Endodermal cell (in vitro differentiated cells): ENCODE measurements at regions not wholly inside any gene's neighbourhood (a gene's known extent, or its start where the extent isn't known, plus 50 kb on each side); places are given as distances from the start of the nearest gene placed in this dataset.

Experiments used
- DNase-seq: peaks from one replicate; pipeline ENCODE4 v3.0.0-alpha.2; 2017
- H3K27ac ChIP-seq: 2 replicates; pipeline ENCODE4 v1.5.1; 2013; ENCODE audit warnings: mild to moderate bottlenecking, low read depth, low read length, moderate library complexity
- H3K27me3 ChIP-seq: 2 replicates; pipeline ENCODE4 v1.6.1; 2013; ENCODE audit warnings: mild to moderate bottlenecking, low read length, moderate library complexity; ENCODE audit not compliant: insufficient read depth, control insufficient read depth, poor library complexity, severe bottlenecking
- H3K36me3 ChIP-seq: 2 replicates; pipeline ENCODE4 v1.7.0; 2013; ENCODE audit warnings: mild to moderate bottlenecking, low read length, moderate library complexity; ENCODE audit not compliant: control insufficient read depth, insufficient read depth
- H3K4me1 ChIP-seq: one replicate; pipeline ENCODE4 v1.7.0; 2013; ENCODE audit warnings: low read length; ENCODE audit not compliant: control insufficient read depth, insufficient read depth
- H3K4me3 ChIP-seq: 2 replicates; pipeline ENCODE4 v1.5.1; 2013; ENCODE audit warnings: mild to moderate bottlenecking, low read length, moderate library complexity
- H3K9ac ChIP-seq: 2 replicates; pipeline ENCODE4 v1.6.1; 2013; ENCODE audit warnings: mild to moderate bottlenecking, low read length, moderate library complexity; ENCODE audit not compliant: poor library complexity, severe bottlenecking; ENCODE audit errors: extremely low read depth
- H3K9me3 ChIP-seq: 2 replicates; pipeline ENCODE4 v1.6.1; 2013; ENCODE audit warnings: mild to moderate bottlenecking, low read length, moderate library complexity; ENCODE audit not compliant: control insufficient read depth
- H3K27ac Mint-ChIP-seq: 2 replicates; pipeline ENCODE4 v1.8.0; 2020; ENCODE audit warnings: mixed read lengths
- H3K27me3 Mint-ChIP-seq: 2 replicates; pipeline ENCODE4 v1.8.0; 2021; ENCODE audit warnings: mild to moderate bottlenecking, mixed read lengths; ENCODE audit not compliant: insufficient read depth
- H3K36me3 Mint-ChIP-seq: 2 replicates; pipeline ENCODE4 v1.8.0; 2020; ENCODE audit warnings: low read depth, mixed read lengths
- H3K4me1 Mint-ChIP-seq: 2 replicates; pipeline ENCODE4 v1.8.0; 2020; ENCODE audit warnings: mixed read lengths
- H3K4me3 Mint-ChIP-seq: 2 replicates; pipeline ENCODE4 v1.8.0; 2020; ENCODE audit warnings: mild to moderate bottlenecking, moderate library complexity, mixed read lengths
- H3K9me3 Mint-ChIP-seq: 2 replicates; pipeline ENCODE4 v1.8.0; 2020; ENCODE audit warnings: mild to moderate bottlenecking, mixed read lengths
- WGBS, 2 experiments: methylation state at CpG; one replicate each; pipeline versions ENCODE4 v1.1.5 to v1.1.7; 2013; ENCODE audit warnings: missing lambda C conversion rate in 2 of 2, mixed read lengths in 1 of 2; ENCODE audit not compliant: insufficient coverage in 1 of 2, insufficient read length in 1 of 2; 5-methylcytosine and 5-hydroxymethylcytosine counted together
- TF ChIP-seq, protein P1 (sequence below): fragments of 200-600 bp; sonication (generic); conservative IDR thresholded peaks from 2 replicates; pipeline ENCODE4 v1.5.0; 2021; ENCODE audit warnings: antibody characterized with exemption, mild to moderate bottlenecking

DNA sequence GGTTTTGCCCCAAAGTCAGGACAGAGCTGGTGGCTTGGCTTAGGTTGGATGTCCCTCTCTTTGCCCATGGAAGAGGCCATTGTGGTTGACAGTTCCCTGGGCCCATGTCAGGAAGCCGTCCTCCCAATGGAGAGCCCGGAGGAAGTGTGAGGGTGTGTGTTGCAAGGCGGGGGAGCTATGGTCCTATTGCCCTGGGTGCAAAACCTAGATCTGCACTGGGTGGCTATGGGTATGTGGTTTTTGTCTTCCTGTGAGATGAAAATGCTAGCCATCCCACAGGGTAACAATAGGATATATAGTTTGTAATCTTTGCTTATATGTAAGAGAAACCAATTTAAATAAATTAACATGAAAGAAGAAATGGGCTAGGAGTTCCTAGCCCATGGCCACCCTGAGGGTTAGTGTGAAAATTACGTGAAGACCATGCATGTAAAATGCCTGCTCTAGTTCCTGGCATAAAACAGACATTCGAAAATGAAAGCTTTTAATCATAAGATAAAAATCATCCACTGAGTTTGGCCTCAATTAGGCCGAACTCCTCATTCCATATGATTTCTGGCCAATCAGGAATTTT, 189.2 kb downstream of the PLPP4 start:
- Histone ChIP-seq H3K36me3 (no peaks in the 10 kb centered on the region), H3K27ac (no peak overlapping the region), H3K9ac (no peak overlapping the region), H3K27me3 (no peaks in the 10 kb centered on the region), H3K4me1 (peaks cover 8% of the 10 kb centered on the region), H3K4me3 (no peak overlapping the region), H3K9me3 (no peaks in the 10 kb centered on the region)
- Mint-ChIP-seq H3K9me3 (no peaks in the 10 kb centered on the region), H3K36me3 (no peaks in the 10 kb centered on the region), H3K27me3 (peaks cover 28% of the 10 kb centered on the region), H3K4me1 (peaks cover 61% of the 10 kb centered on the region), H3K27ac (no peak overlapping the region), H3K4me3 (no peak overlapping the region)
- 92 to 96% methylated on average over 3 to 6 of the region's 6 CpGs for WGBS, 2 experiments
- TF ChIP-seq, protein P1, sequence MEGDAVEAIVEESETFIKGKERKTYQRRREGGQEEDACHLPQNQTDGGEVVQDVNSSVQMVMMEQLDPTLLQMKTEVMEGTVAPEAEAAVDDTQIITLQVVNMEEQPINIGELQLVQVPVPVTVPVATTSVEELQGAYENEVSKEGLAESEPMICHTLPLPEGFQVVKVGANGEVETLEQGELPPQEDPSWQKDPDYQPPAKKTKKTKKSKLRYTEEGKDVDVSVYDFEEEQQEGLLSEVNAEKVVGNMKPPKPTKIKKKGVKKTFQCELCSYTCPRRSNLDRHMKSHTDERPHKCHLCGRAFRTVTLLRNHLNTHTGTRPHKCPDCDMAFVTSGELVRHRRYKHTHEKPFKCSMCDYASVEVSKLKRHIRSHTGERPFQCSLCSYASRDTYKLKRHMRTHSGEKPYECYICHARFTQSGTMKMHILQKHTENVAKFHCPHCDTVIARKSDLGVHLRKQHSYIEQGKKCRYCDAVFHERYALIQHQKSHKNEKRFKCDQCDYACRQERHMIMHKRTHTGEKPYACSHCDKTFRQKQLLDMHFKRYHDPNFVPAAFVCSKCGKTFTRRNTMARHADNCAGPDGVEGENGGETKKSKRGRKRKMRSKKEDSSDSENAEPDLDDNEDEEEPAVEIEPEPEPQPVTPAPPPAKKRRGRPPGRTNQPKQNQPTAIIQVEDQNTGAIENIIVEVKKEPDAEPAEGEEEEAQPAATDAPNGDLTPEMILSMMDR = no peak
- DNase-seq = no peak

DNA sequence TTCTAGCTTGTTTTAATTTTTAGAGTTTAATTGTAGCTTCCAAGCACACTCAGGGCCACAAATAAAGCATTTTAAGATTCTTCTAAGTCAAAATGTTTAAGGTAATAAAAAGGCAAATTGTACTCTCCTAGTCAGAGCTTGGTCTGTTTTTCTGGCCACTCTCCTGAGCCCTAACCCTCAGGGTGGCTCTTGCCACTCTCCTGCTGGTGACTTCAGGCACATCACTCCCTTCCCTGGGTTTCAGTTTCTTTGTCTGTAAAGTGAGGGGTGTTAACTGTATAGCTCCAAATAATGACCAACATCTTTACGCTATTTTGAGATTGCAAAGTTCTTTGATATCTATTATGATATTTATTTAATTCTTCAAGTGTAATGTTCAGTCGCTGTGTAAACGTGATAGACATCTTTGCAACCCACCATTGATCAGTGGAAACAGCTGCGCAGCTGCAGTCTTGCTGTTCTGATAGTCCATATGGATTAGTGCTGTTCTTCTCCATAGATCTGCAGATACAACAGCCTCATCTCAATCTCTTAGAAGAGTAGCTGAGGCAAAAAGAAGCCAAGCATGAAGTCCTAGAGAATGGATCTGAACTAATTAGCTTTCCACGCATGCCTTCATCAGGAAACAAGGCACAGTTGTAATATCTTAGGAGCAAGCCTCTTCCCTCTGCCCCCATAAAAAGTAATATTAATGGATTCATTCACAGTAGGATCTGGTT, 189.9 kb downstream of the PLPP4 start:
- Histone ChIP-seq H3K27me3 (no peaks in the 10 kb centered on the region), H3K27ac (no peak overlapping the region), H3K36me3 (no peaks in the 10 kb centered on the region), H3K4me1 (peaks cover 8% of the 10 kb centered on the region), H3K4me3 (no peak overlapping the region), H3K9ac (no peak overlapping the region), H3K9me3 (no peaks in the 10 kb centered on the region)
- H3K9me3 Mint-ChIP-seq = no peaks in the 10 kb centered on the region
- no peaks in the 10 kb centered on the region for H3K36me3 Mint-ChIP-seq
- DNase-seq = no peak
- H3K27me3 Mint-ChIP-seq = peaks cover 26% of the 10 kb centered on the region
- peaks cover 57% of the 10 kb centered on the region for H3K4me1 Mint-ChIP-seq
- TF ChIP-seq, protein P1 = peak; percentile 79
- H3K4me3 Mint-ChIP-seq = no peak overlapping the region
- 88 to 93% methylated on average over 3 to 4 of the region's 5 CpGs for WGBS, 2 experiments
- H3K27ac Mint-ChIP-seq = no peak overlapping the region

DNA sequence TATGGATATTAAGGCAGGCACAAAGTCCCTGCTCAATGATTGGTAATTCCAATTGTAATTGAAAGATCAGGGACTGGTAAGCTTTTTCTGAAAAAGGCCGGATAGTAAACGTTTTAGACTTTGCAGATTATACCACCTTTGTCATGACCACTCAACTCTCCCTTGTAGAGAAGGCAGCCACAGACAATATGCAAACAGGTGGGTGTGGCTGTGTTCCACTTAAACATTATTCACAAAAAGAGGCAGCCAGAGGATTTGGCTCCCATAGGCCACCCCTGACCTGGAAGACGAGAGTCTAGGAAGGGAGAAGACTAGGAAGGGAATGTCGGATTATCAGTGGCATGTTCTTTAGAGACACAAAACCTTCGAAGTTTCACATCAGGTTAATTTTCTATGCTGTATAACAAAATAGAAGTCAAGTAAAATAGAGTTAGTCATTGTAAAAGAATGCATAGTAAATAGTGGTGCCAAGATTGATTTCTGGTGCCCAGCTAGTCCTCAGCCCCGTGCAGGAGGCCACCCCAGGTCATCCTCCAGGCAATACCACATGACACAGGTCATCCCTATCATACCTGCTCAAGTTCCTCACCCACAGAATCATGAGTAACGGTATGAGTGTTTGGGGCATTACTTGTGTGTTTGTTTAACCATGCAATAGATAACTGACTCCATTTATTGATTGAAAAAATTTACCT, 193.8 kb downstream of the PLPP4 start:
- Mint-ChIP-seq H3K27ac (no peak overlapping the region), H3K4me1 (peaks cover 30% of the 10 kb centered on the region), H3K36me3 (no peaks in the 10 kb centered on the region), H3K27me3 (peaks cover 3% of the 10 kb centered on the region), H3K9me3 (no peaks in the 10 kb centered on the region), H3K4me3 (no peak overlapping the region)
- H3K4me1 ChIP-seq = no peaks in the 10 kb centered on the region
- no peak overlapping the region for H3K4me3 ChIP-seq
- whole genome bisulfite sequencing, 2 experiments = 95 to 100% methylated on average over 2 to 7 of the region's 7 CpGs
- TF ChIP-seq, protein P1 = no peak
- no peak for DNase-seq
- no peaks in the 10 kb centered on the region for H3K36me3 ChIP-seq
- H3K9ac ChIP-seq = no peak overlapping the region
- H3K27ac ChIP-seq = no peak overlapping the region
- H3K9me3 ChIP-seq = no peaks in the 10 kb centered on the region
- H3K27me3 ChIP-seq = no peaks in the 10 kb centered on the region
